Nephron (organoid): ENCODE measurements at regions not wholly inside any gene's neighbourhood (a gene's known extent, or its start where the extent isn't known, plus 50 kb on each side); places are given as distances from the start of the nearest gene placed in this dataset.
"Not testable (repeated sequence)": the region's sequence is repeated elsewhere in the genome, so short reads cannot be mapped to it uniquely, and the experiment has no call there.

Source experiments
- H3K27ac Mint-ChIP-seq, 3 experiments: 2 replicates each; pipeline ENCODE4 v1.8.0; 2020; ENCODE audit warnings: mixed read lengths in 3 of 3, mild to moderate bottlenecking in 2 of 3, moderate library complexity in 1 of 3
- H3K27me3 Mint-ChIP-seq: 2 replicates; pipeline ENCODE4 v1.8.0; 2021; ENCODE audit warnings: low read depth, mild to moderate bottlenecking, moderate library complexity, mixed read lengths
- H3K36me3 Mint-ChIP-seq: 2 replicates; pipeline ENCODE4 v1.8.0; 2020; ENCODE audit warnings: low read depth, mixed read lengths
- H3K4me1 Mint-ChIP-seq: 2 replicates; pipeline ENCODE4 v1.8.0; 2020; ENCODE audit warnings: mixed read lengths
- H3K4me3 Mint-ChIP-seq, 3 experiments: 2 replicates each; pipeline ENCODE4 v1.8.0; 2020; ENCODE audit warnings: mild to moderate bottlenecking in 3 of 3, mixed read lengths in 3 of 3, moderate library complexity in 2 of 3
- H3K9me3 Mint-ChIP-seq: 2 replicates; pipeline ENCODE4 v1.8.0; 2020; ENCODE audit warnings: mixed read lengths
- TF ChIP-seq, protein P1 (sequence below), 3 experiments: fragments of 200-600 bp; sonication (generic); IDR thresholded peaks; one replicate each; pipeline ENCODE4 v1.5.0; 2021; ENCODE audit warnings: antibody characterized with exemption in 3 of 3; ENCODE audit not compliant: unreplicated experiment in 3 of 3

DNA sequence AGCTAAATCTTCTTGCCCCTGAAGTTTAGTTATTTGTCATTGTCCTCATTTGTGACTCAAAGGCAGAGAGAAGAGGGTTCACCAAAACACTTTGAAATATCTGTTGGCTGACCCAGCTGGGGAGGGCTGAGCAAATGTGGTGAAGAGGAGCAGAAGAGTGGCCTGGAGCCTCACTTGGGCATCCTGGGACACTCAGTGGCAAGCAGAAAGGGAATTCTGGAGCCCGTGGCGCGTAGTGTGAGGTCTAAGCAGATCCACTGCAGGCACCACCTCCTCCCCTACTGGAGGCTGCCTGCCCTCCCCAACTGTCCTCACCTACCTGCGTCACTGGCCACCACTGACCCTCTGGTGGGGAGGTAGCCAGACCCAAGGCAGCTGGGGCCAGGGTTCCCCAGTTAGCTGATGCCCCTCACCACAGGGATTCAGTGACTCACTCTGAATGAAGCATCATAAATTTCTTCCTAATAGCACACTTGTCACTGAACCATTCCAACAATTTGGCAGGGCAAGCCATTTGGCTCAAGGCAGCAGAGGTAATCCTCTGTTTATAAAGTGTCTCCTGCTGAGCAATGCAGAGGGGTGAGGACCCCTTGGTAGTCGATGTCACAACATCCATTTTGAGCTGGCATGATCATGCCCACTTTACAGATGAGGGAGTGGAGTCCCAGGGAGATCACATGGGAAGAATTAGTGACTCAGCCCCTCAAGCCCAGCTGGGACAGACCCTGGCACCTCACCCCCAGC, 80.3 kb downstream of the NENF start:
- peak overlapping the region in 1 of 3 experiments; percentile 68 for H3K27ac Mint-ChIP-seq
- H3K9me3 Mint-ChIP-seq: no peaks in the 10 kb centered on the region
- peaks cover 53% of the 10 kb centered on the region for H3K27me3 Mint-ChIP-seq
- TF ChIP-seq, protein P1, sequence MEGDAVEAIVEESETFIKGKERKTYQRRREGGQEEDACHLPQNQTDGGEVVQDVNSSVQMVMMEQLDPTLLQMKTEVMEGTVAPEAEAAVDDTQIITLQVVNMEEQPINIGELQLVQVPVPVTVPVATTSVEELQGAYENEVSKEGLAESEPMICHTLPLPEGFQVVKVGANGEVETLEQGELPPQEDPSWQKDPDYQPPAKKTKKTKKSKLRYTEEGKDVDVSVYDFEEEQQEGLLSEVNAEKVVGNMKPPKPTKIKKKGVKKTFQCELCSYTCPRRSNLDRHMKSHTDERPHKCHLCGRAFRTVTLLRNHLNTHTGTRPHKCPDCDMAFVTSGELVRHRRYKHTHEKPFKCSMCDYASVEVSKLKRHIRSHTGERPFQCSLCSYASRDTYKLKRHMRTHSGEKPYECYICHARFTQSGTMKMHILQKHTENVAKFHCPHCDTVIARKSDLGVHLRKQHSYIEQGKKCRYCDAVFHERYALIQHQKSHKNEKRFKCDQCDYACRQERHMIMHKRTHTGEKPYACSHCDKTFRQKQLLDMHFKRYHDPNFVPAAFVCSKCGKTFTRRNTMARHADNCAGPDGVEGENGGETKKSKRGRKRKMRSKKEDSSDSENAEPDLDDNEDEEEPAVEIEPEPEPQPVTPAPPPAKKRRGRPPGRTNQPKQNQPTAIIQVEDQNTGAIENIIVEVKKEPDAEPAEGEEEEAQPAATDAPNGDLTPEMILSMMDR (IDR thresholded peaks at IDR 0.05; ENCODE audit: unreplicated experiment in 3 of 3): no peak
- peaks cover 17% of the 10 kb centered on the region for H3K4me1 Mint-ChIP-seq
- no peaks in the 10 kb centered on the region for H3K36me3 Mint-ChIP-seq
- H3K4me3 Mint-ChIP-seq: peak overlapping the region in 1 of 3 experiments; percentile 22

DNA sequence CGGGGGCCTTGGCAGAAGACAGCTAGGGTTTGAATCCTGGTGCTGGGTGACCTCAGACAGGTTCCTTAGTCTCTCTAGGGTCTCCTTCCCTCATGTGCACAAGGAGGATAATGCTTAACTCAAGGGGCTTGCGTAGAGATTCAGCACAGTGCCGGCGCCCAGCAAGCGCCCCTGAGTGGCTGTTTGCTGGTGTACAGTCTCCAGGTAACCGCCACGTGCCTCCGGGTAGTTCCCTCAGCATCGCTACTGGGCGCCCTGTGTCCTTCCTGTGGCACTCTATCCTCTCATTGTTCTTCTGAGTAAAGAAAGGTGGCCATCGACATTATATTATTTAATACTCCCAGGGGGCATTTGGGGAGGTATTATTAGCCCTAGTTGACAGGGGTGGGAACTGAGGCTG, 80.9 kb downstream of the NENF start:
- Mint-ChIP-seq H3K27me3 (peaks cover 53% of the 10 kb centered on the region), H3K36me3 (no peaks in the 10 kb centered on the region), H3K9me3 (no peaks in the 10 kb centered on the region), H3K4me3 (no peak overlapping the region), H3K27ac (no peak overlapping the region), H3K4me1 (peaks cover 17% of the 10 kb centered on the region)
- TF ChIP-seq, protein P1 (IDR thresholded peaks at IDR 0.05; ENCODE audit: unreplicated experiment in 3 of 3): no peak

DNA sequence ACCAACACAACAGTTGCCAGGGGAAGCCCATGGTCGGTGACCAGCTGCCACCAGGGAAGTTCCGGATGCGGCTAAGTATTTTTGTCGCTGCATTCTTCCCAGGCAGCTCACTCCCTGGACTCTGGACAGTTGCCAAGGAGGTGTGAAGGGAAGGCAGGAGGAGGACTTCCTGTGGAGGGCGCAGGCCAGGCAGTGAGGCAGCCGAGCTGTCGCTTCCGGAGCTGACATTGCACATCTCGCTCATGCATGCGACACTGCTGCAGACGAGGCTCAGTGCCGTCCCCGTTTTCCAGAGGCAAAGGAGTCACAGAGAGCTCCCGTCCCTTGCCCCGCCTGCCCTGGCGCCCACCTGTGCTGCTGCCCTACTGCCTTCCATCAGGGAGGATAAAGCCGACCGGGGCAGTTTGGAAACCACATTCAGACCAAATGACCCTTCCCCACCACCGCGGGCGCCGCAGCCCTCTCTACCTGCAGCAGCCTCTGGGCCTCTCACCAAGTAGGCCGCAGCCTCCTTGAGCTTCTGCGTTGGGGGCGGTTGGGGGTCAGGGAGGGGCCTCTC, 81.4 kb downstream of the NENF start:
- Mint-ChIP-seq H3K27ac (no peak overlapping the region), H3K36me3 (no peaks in the 10 kb centered on the region), H3K4me3 (no peak overlapping the region), H3K4me1 (peaks cover 17% of the 10 kb centered on the region), H3K27me3 (peaks cover 53% of the 10 kb centered on the region), H3K9me3 (no peaks in the 10 kb centered on the region)
- TF ChIP-seq, protein P1 (IDR thresholded peaks at IDR 0.05; ENCODE audit: unreplicated experiment in 3 of 3): no peak

DNA sequence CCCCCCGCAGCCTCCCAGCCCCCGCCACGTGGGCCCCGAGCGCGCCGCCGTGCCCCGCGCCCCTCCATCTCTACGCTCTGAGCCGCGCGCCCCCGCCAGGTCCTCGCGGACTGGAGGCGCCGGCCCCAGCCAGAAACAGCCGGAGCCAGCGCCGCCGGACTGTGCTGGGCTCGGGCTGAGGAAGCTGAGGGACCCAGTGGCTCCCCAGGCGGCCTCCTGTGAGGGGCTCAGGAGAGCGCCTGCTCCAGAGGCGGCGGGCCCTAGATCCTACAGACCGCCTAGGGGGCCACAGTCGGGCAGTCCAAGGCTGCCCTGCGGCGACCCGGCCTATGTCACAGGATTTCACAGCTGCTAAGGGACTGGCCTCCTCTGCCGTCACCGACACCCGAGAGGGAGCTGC, 82.1 kb downstream of the NENF start:
- H3K36me3 Mint-ChIP-seq: no peaks in the 10 kb centered on the region

DNA sequence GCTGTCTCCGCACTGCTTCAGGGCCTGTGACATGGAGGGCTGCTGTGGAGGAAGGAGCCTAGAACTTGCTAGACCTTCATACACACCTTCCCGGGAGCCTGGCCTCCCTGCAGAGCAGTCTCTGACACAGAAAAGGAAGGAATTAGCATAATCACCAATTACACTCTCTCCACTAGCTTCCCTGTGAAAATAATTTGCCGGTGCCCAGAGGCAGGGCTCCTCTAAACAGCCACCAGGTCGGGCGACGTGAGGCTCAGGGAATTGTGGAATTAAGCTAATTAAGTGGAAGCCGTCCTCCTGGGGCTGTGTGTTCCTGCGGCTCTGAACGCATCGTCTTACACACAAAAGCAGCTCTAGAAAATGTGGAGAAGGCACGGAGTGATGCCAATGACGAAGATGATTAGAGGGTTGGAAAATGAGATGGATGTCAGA, 82.6 kb downstream of the NENF start:
- Mint-ChIP-seq H3K27me3 (peaks cover 56% of the 10 kb centered on the region), H3K27ac (no peak overlapping the region), H3K36me3 (no peaks in the 10 kb centered on the region), H3K4me1 (peaks cover 17% of the 10 kb centered on the region), H3K9me3 (no peaks in the 10 kb centered on the region), H3K4me3 (peak overlapping the region in 2 of 3 experiments; percentile 24 to 34)
- TF ChIP-seq, protein P1 (IDR thresholded peaks at IDR 0.05; ENCODE audit: unreplicated experiment in 3 of 3): no peak

More for the DNA sequence above, 82.1 kb downstream of the NENF start:
- TF ChIP-seq, protein P1 (IDR thresholded peaks at IDR 0.05; ENCODE audit: unreplicated experiment in 3 of 3): no peak
- H3K27me3 Mint-ChIP-seq: peaks cover 53% of the 10 kb centered on the region
- no peak overlapping the region for H3K4me3 Mint-ChIP-seq
- H3K27ac Mint-ChIP-seq: no peak overlapping the region
- H3K9me3 Mint-ChIP-seq: no peaks in the 10 kb centered on the region
- H3K4me1 Mint-ChIP-seq: peaks cover 17% of the 10 kb centered on the region

DNA sequence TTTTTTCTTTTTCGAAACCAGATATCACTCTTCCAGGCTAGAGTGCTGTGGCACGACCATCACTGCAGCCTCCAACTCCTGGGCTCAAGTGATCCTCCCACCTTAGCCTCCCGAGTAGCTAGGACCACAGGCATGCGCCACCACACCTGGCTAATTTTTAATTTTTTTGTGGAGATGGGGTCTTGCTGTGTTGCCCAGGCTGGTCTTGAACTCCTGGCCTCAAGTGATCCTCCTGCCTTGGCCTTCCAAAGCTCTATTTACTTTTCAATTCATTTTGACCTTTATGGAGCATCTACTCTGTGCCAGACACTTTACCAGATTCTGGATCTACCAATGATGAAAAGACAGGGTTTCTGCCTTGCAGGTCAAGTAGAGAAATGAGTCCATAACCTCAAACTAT, 83.3 kb downstream of the NENF start:
- H3K27ac Mint-ChIP-seq: not testable (repeated sequence)

More for the DNA sequence above, 83.3 kb downstream of the NENF start:
- H3K9me3 Mint-ChIP-seq, H3K36me3 Mint-ChIP-seq, H3K4me3 Mint-ChIP-seq: not testable (repeated sequence)
- peaks cover 17% of the 10 kb centered on the region for H3K4me1 Mint-ChIP-seq
- peaks cover 53% of the 10 kb centered on the region for H3K27me3 Mint-ChIP-seq
